Hepatocyte (in vitro differentiated cells): ENCODE measurements at regions not wholly inside any gene's neighbourhood (a gene's known extent, or its start where the extent isn't known, plus 50 kb on each side); places are given as distances from the start of the nearest gene placed in this dataset.

Source experiments
- DNase-seq: peaks from one replicate; pipeline ENCODE4 v3.0.0-alpha.2; 2016; ENCODE audit warnings: low spot score
- H2AFZ ChIP-seq: fragments of 200-600 bp; sonication (generic); 2 replicates; pipeline ENCODE4 v1.6.0; 2016; ENCODE audit warnings: antibody characterized with exemption, mild to moderate bottlenecking
- H3K27ac ChIP-seq: fragments of 200-600 bp; sonication (generic); 2 replicates; pipeline ENCODE4 v1.5.1; 2016; ENCODE audit warnings: mild to moderate bottlenecking
- H3K27me3 ChIP-seq: fragments of 200-600 bp; sonication (generic); 2 replicates; pipeline ENCODE4 v1.6.1; 2016
- H3K36me3 ChIP-seq: fragments of 200-600 bp; sonication (generic); replicated peaks from 2 replicates; pipeline ENCODE4 v1.5.1; 2016; ENCODE audit warnings: low read depth; ENCODE audit not compliant: insufficient read depth
- H3K4me1 ChIP-seq: fragments of 200-600 bp; sonication (generic); 2 replicates; pipeline ENCODE4 v1.5.1; 2016; ENCODE audit warnings: mild to moderate bottlenecking, moderate library complexity; ENCODE audit not compliant: insufficient read depth
- H3K4me2 ChIP-seq: fragments of 200-600 bp; sonication (generic); 2 replicates; pipeline ENCODE4 v1.6.0; 2016
- H3K4me3 ChIP-seq: fragments of 200-600 bp; sonication (generic); 2 replicates; pipeline ENCODE4 v1.5.1; 2016; ENCODE audit warnings: mild to moderate bottlenecking
- H3K79me2 ChIP-seq: fragments of 200-600 bp; sonication (generic); 2 replicates; pipeline ENCODE4 v1.6.0; 2017; ENCODE audit warnings: mild to moderate bottlenecking
- H3K9me2 ChIP-seq: fragments of 200-600 bp; sonication (generic); replicated peaks from 2 replicates; pipeline ENCODE4 v1.6.0; 2017; ENCODE audit warnings: mild to moderate bottlenecking; ENCODE audit not compliant: insufficient read depth
- H3K9me3 ChIP-seq: fragments of 200-600 bp; sonication (generic); 2 replicates; pipeline ENCODE4 v1.5.1; 2016; ENCODE audit warnings: low read depth, mild to moderate bottlenecking
- H4K20me1 ChIP-seq: fragments of 200-600 bp; sonication (generic); 2 replicates; pipeline ENCODE4 v1.6.0; 2016; ENCODE audit warnings: mild to moderate bottlenecking; ENCODE audit not compliant: insufficient read depth, poor library complexity, severe bottlenecking
- EZH2 ChIP-seq: fragments of 200-600 bp; sonication (generic); IDR thresholded peaks from 2 replicates; pipeline ENCODE4 v1.6.1; 2016; ENCODE audit warnings: antibody characterized with exemption, mild to moderate bottlenecking, borderline replicate concordance
- EZH2phosphoT487 ChIP-seq: fragments of 200-600 bp; sonication (generic); IDR thresholded peaks from one replicate; pipeline ENCODE4 v1.6.1; 2018; ENCODE audit warnings: antibody characterized with exemption, mild to moderate bottlenecking, low read depth, moderate library complexity; ENCODE audit not compliant: unreplicated experiment, severe bottlenecking
- WGBS: methylation state at CpG from one replicate; pipeline ENCODE4 v1.1.6; 2016; ENCODE audit warnings: low lambda C conversion rate; ENCODE audit errors: missing lambda C conversion rate; 5-methylcytosine and 5-hydroxymethylcytosine counted together
- TF ChIP-seq, protein P1 (sequence below): fragments of 200-600 bp; sonication (generic); IDR thresholded peaks from 2 replicates; pipeline ENCODE4 v1.5.1; 2016; ENCODE audit warnings: antibody characterized with exemption, mild to moderate bottlenecking; ENCODE audit not compliant: poor library complexity

DNA sequence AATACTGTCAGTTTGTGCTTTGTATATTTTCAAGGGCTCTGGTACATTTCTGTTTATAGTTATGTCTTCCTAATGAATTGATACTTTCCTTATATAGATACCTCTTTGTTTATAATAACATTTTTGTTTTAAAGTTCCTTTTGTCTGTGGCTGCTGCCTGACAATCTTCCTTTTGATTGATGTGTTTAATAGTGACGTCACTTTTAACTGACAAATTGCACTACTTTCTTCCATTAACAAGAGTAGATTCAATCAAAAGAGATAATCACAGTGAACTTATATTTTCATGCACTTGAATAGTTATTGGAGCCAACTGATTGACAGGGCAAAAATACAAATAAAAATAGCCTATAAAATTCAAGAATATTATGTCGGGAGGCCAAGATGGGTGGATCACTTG, 371.7 kb downstream of the ANXA1 start:
- no peak overlapping the region for H3K4me3 ChIP-seq
- no peaks in the 10 kb centered on the region for H4K20me1 ChIP-seq
- no peaks in the 10 kb centered on the region for H3K79me2 ChIP-seq
- DNase-seq, result no peak
- no peaks in the 10 kb centered on the region for H3K4me1 ChIP-seq
- no peaks in the 10 kb centered on the region for H3K27me3 ChIP-seq
- no peaks in the 10 kb centered on the region for H3K36me3 ChIP-seq
- 86% methylated on average over 2 of the region's 2 CpGs for WGBS
- TF ChIP-seq, protein P1, sequence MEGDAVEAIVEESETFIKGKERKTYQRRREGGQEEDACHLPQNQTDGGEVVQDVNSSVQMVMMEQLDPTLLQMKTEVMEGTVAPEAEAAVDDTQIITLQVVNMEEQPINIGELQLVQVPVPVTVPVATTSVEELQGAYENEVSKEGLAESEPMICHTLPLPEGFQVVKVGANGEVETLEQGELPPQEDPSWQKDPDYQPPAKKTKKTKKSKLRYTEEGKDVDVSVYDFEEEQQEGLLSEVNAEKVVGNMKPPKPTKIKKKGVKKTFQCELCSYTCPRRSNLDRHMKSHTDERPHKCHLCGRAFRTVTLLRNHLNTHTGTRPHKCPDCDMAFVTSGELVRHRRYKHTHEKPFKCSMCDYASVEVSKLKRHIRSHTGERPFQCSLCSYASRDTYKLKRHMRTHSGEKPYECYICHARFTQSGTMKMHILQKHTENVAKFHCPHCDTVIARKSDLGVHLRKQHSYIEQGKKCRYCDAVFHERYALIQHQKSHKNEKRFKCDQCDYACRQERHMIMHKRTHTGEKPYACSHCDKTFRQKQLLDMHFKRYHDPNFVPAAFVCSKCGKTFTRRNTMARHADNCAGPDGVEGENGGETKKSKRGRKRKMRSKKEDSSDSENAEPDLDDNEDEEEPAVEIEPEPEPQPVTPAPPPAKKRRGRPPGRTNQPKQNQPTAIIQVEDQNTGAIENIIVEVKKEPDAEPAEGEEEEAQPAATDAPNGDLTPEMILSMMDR, result no peak
- TF ChIP-seq EZH2 (no peak), EZH2phosphoT487 (no peak)
- no peaks in the 10 kb centered on the region for H3K9me3 ChIP-seq
- H3K9me2 ChIP-seq, result no peaks in the 10 kb centered on the region
- H3K27ac ChIP-seq, result no peak overlapping the region
- no peak overlapping the region for H2AFZ ChIP-seq
- H3K4me2 ChIP-seq, result no peak overlapping the region

DNA sequence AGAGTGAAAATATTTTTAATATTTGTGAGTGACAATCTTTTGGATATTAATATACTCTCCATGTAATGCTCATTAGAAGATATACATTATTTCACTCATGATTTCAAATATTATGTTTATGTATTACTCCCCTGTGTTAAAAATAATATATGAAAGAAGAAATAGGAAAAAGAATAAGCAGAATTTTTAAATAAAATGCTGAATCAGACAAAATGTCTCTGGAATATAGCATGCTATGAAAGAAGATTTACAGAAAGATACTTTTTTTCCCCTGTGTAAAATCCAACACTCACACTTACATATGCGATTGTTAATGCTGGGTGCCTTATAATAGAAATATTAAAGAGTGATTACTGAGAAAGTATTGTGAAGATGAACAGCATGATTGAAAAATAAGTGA, 373.7 kb downstream of the ANXA1 start:
- Histone ChIP-seq H4K20me1 (no peaks in the 10 kb centered on the region), H3K4me3 (no peak overlapping the region), H3K79me2 (no peaks in the 10 kb centered on the region), H3K9me3 (no peaks in the 10 kb centered on the region), H3K27me3 (no peaks in the 10 kb centered on the region), H3K4me2 (no peak overlapping the region), H3K36me3 (no peaks in the 10 kb centered on the region), H3K9me2 (no peaks in the 10 kb centered on the region), H3K27ac (no peak overlapping the region), H2AFZ (no peak overlapping the region), H3K4me1 (no peaks in the 10 kb centered on the region)
- TF ChIP-seq, protein P1, result no peak
- TF ChIP-seq EZH2phosphoT487 (no peak), EZH2 (no peak)
- DNase-seq, result no peak
- 92% methylated on average over 1 of the region's 1 CpG for WGBS

DNA sequence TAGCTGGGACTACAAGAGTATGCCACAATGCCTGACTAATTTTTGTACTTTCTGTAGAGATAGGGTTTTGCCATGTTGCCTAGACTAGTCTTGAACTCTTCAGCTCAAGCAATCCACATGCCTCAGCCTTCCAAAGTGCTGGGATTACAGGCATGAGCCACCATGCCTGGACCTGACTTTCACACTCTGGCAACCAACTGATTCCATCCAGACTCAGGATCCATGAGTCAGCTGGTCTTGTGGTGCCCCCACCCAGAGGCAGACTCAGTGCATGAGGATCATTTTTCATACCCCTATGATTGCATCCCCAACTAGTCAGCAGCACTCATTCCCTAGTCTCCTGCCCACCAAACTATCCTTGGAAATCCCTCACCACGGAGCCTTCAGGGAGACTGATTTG, 375.9 kb downstream of the ANXA1 start:
- no peaks in the 10 kb centered on the region for H3K9me2 ChIP-seq
- no peak overlapping the region for H2AFZ ChIP-seq
- 90% methylated on average over 1 of the region's 1 CpG for WGBS
- no peak overlapping the region for H3K4me2 ChIP-seq
- H3K79me2 ChIP-seq, result no peaks in the 10 kb centered on the region
- no peaks in the 10 kb centered on the region for H3K36me3 ChIP-seq
- H4K20me1 ChIP-seq, result no peaks in the 10 kb centered on the region
- H3K27me3 ChIP-seq, result no peaks in the 10 kb centered on the region
- no peaks in the 10 kb centered on the region for H3K9me3 ChIP-seq
- no peak for DNase-seq
- H3K27ac ChIP-seq, result no peak overlapping the region
- H3K4me3 ChIP-seq, result no peak overlapping the region
- TF ChIP-seq EZH2, result no peak
- TF ChIP-seq, protein P1, result no peak
- TF ChIP-seq EZH2phosphoT487, result no peak
- no peaks in the 10 kb centered on the region for H3K4me1 ChIP-seq

DNA sequence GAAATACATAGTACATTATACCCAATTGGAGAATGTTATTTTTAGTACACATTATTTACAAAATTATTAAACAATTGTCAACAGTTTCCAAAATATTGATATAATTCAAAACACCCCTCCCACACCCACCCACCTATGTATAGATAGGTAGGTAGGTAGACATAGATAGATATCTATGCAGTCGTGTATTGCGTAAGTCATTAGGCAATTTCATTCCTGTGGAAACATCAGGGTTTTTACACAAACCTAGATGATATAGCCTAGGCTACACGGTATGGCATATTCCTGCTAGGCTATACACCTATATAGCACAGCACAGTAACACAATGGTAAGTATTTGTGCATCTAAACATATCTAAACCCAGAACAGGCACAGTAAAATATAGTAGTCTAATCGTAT, 377.3 kb downstream of the ANXA1 start:
- Histone ChIP-seq H3K79me2 (no peaks in the 10 kb centered on the region), H2AFZ (no peak overlapping the region), H3K4me3 (no peak overlapping the region), H3K27ac (no peak overlapping the region), H3K4me1 (no peaks in the 10 kb centered on the region), H4K20me1 (no peaks in the 10 kb centered on the region), H3K36me3 (no peaks in the 10 kb centered on the region), H3K9me3 (no peaks in the 10 kb centered on the region), H3K27me3 (no peaks in the 10 kb centered on the region), H3K4me2 (no peak overlapping the region), H3K9me2 (no peaks in the 10 kb centered on the region)
- DNase-seq, result no peak
- no peak for TF ChIP-seq EZH2phosphoT487
- no peak for TF ChIP-seq EZH2
- TF ChIP-seq, protein P1, result no peak
- WGBS, result 82% methylated on average over 4 of the region's 4 CpGs
